ENCODE measurements at regions not wholly inside any gene's neighbourhood (a gene's known extent, or its start where the extent isn't known, plus 50 kb on each side); places are given as distances from the start of the nearest gene placed in this dataset.

- no peak for DNase-seq
- no peak overlapping the region for H3K27ac ChIP-seq
- TF ChIP-seq POLR2A (IDR thresholded peaks at IDR 0.05): no peak
- no peak for TF ChIP-seq POLR2AphosphoS5 (IDR thresholded peaks at IDR 0.05)
- TF ChIP-seq, protein P1, sequence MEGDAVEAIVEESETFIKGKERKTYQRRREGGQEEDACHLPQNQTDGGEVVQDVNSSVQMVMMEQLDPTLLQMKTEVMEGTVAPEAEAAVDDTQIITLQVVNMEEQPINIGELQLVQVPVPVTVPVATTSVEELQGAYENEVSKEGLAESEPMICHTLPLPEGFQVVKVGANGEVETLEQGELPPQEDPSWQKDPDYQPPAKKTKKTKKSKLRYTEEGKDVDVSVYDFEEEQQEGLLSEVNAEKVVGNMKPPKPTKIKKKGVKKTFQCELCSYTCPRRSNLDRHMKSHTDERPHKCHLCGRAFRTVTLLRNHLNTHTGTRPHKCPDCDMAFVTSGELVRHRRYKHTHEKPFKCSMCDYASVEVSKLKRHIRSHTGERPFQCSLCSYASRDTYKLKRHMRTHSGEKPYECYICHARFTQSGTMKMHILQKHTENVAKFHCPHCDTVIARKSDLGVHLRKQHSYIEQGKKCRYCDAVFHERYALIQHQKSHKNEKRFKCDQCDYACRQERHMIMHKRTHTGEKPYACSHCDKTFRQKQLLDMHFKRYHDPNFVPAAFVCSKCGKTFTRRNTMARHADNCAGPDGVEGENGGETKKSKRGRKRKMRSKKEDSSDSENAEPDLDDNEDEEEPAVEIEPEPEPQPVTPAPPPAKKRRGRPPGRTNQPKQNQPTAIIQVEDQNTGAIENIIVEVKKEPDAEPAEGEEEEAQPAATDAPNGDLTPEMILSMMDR (IDR thresholded peaks at IDR 0.05 in 8 of 11, conservative IDR thresholded peaks at IDR 0.05 in 3 of 11): no peak
- no peak overlapping the region for H3K4me3 ChIP-seq
- H3K36me3 ChIP-seq: no peaks in the 10 kb centered on the region
- intact Hi-C loops (cut with DNase I; ENCODE audit: low total_unique reads): no loop called here
- 79 to 95% (median 90%) methylated on average over 2 of the region's 2 CpGs for WGBS, 5 donors
- no peaks in the 10 kb centered on the region for H3K4me1 ChIP-seq
- peaks cover 0 to 3% (median 0%) of the 10 kb centered on the region in 8 donors for H3K9me3 ChIP-seq
- H3K27me3 ChIP-seq (replicated peaks in 1 of 7): no peaks in the 10 kb centered on the region
Measured at GRCh38 chr9:83154821-83155220, 91.9 kb upstream of the RASEF start.

DNA sequence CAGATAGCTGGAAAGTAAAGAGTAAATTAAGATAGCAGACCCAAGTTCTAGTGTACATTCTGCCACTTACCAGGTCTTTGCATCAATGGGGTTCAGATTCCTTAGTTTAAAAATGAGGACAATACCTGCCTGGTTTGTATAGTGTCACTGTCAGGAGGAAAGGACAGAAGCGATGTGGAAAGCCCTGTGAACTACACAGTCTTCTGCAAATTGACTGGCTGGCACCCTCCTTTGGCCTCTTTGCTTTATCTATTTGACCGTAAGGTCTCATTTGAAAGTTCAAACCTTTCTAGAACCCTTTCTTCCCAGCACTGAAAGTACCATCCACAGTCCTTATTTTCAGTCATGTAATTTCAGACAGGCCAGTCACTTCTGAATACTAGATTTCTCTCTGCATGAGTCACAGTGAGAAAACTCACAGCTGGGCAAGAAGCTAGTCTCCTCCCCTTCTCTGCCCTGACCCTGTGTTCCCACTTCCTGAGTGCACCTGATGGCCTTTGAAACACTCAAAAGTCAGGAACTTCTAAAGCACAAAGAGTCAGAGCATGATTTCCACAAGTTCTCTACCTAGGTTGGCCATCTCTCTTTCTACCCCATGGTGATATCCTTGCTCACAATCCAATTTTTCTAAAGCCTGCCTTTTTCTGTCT, 91.3 kb upstream of the RASEF start:
- DNase-seq: no peak
- Histone ChIP-seq H3K27ac (no peak overlapping the region), H3K4me1 (no peaks in the 10 kb centered on the region), H3K9me3 (peaks cover 0 to 2% (median 0%) of the 10 kb centered on the region in 8 donors), H3K4me3 (no peak overlapping the region), H3K36me3 (no peaks in the 10 kb centered on the region), H3K27me3 (replicated peaks in 1 of 7) (no peaks in the 10 kb centered on the region)
- intact Hi-C loops (cut with DNase I; ENCODE audit: low total_unique reads): no loop called here
- 80 to 93% (median 83%) methylated on average over 2 of the region's 2 CpGs for WGBS, 5 donors
- no peak for TF ChIP-seq POLR2AphosphoS5 (IDR thresholded peaks at IDR 0.05)
- no peak for TF ChIP-seq POLR2A (IDR thresholded peaks at IDR 0.05)
- TF ChIP-seq, protein P1 (IDR thresholded peaks at IDR 0.05 in 8 of 11, conservative IDR thresholded peaks at IDR 0.05 in 3 of 11): no peak

- H3K4me1 ChIP-seq: no peaks in the 10 kb centered on the region
- H3K4me3 ChIP-seq: no peak overlapping the region
- no peaks in the 10 kb centered on the region for H3K36me3 ChIP-seq
- peaks cover 0 to 14% (median 2%) of the 10 kb centered on the region in 8 donors for H3K9me3 ChIP-seq
- intact Hi-C loops (cut with DNase I; ENCODE audit: low total_unique reads): no loop called here
- no peak for DNase-seq
- 82 to 93% (median 87%) methylated on average over 2 of the region's 2 CpGs for WGBS, 5 donors
- no peak overlapping the region for H3K27ac ChIP-seq
- TF ChIP-seq POLR2A (IDR thresholded peaks at IDR 0.05) (no peak), POLR2AphosphoS5 (IDR thresholded peaks at IDR 0.05) (no peak)
- TF ChIP-seq, protein P1 (IDR thresholded peaks at IDR 0.05 in 8 of 11, conservative IDR thresholded peaks at IDR 0.05 in 3 of 11): no peak
- no peaks in the 10 kb centered on the region for H3K27me3 ChIP-seq (replicated peaks in 1 of 7)
Measured at GRCh38 chr9:83153030-83153429, 90.1 kb upstream of the RASEF start.

GRCh38 chr9:83151627-83152137, 88.7 kb upstream of the RASEF start:
- H3K27me3 ChIP-seq (replicated peaks in 1 of 7): no peaks in the 10 kb centered on the region
- H3K36me3 ChIP-seq: no peaks in the 10 kb centered on the region
- WGBS, 5 donors: 57 to 84% (median 72%) methylated on average over 4 of the region's 4 CpGs
- H3K4me3 ChIP-seq: no peak overlapping the region
- no peak for DNase-seq
- TF ChIP-seq, protein P1 (IDR thresholded peaks at IDR 0.05 in 8 of 11, conservative IDR thresholded peaks at IDR 0.05 in 3 of 11): no peak
- TF ChIP-seq POLR2A (IDR thresholded peaks at IDR 0.05) (no peak), POLR2AphosphoS5 (IDR thresholded peaks at IDR 0.05) (no peak)
- no peak overlapping the region for H3K27ac ChIP-seq
- intact Hi-C loops (cut with DNase I; ENCODE audit: low total_unique reads): no loop called here
- H3K9me3 ChIP-seq: peaks cover 0 to 24% (median 9%) of the 10 kb centered on the region in 8 donors
- H3K4me1 ChIP-seq: no peaks in the 10 kb centered on the region
